ENCODE measurements at regions not wholly inside any gene's neighbourhood (a gene's known extent, or its start where the extent isn't known, plus 50 kb on each side); places are given as distances from the start of the nearest gene placed in this dataset.
"Not testable (repeated sequence)": the region's sequence is repeated elsewhere in the genome, so short reads cannot be mapped to it uniquely, and the experiment has no call there.

- no peak for DNase-seq
- no peak overlapping the region for H3K27ac Mint-ChIP-seq
- ChIA-PET POLR2A (no interaction called here), CTCF (no interaction called here)
- no peaks in the 10 kb centered on the region for H3K27me3 Mint-ChIP-seq (ENCODE audit: low read depth)
- no peak for ATAC-seq
- H3K4me1 Mint-ChIP-seq (ENCODE audit: low read depth): no peaks in the 10 kb centered on the region
- peaks cover 17% of the 10 kb centered on the region for H3K9me3 Mint-ChIP-seq (ENCODE audit: insufficient read depth)
- no peaks in the 10 kb centered on the region for H3K36me3 Mint-ChIP-seq (ENCODE audit: low read depth)
- no peak overlapping the region for H3K4me3 Mint-ChIP-seq
Observed at GRCh38 chr4:132691026-132691425, 458.1 kb upstream of the PCDH10 start.

DNA sequence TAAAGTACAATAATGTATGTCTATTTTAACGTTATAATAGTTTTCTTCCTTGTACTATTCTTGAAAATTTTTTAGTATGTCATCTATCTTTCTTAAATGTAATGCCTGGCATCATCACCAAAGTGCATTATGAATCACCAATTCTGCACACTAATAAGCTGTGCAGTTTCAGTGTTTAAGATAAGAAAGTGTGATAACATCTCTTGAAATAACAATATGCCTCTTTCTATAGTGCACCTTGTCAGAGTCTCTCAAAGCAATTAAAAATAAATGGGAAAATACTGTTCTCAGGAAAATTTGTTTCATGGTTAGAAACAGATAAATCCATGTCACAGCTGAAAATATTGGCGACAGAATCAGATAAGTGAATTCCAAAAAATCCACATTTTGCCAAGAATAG lies 457.4 kb upstream of the PCDH10 start:
- no peaks in the 10 kb centered on the region for H3K36me3 Mint-ChIP-seq (ENCODE audit: low read depth)
- CTCF ChIA-PET: no interaction called here
- DNase-seq (no peak), ATAC-seq (no peak)
- H3K4me3 Mint-ChIP-seq: no peak overlapping the region
- H3K4me1 Mint-ChIP-seq (ENCODE audit: low read depth): no peaks in the 10 kb centered on the region
- no peak overlapping the region for H3K27ac Mint-ChIP-seq
- POLR2A ChIA-PET: no interaction called here
- H3K9me3 Mint-ChIP-seq (ENCODE audit: insufficient read depth): peaks cover 17% of the 10 kb centered on the region
- H3K27me3 Mint-ChIP-seq (ENCODE audit: low read depth): no peaks in the 10 kb centered on the region

DNA sequence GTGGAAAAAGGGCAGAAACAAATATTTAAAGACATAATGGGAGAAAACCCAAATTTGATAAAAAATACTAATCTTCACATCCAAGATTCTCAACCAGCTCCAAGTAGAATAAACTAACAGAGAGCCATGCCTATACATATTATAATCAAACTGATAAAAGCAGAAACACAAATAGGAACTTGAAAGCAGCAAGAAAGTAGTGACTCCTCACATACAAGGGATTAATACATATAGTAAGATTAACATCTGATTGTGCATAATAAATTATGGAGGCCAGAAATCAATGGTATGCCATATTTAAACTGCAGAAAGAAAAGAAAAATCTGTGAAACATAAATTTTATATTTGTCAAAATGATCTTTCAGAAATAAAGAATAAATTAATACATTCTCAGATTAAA lies 454.3 kb upstream of the PCDH10 start:
- no peak for ATAC-seq
- H3K4me3 Mint-ChIP-seq: no peak overlapping the region
- H3K4me1 Mint-ChIP-seq (ENCODE audit: low read depth): no peaks in the 10 kb centered on the region
- H3K9me3 Mint-ChIP-seq (ENCODE audit: insufficient read depth): peaks cover 17% of the 10 kb centered on the region
- no peak for DNase-seq
- CTCF ChIA-PET: no interaction called here
- no peaks in the 10 kb centered on the region for H3K36me3 Mint-ChIP-seq (ENCODE audit: low read depth)
- POLR2A ChIA-PET: no interaction called here
- H3K27ac Mint-ChIP-seq: no peak overlapping the region
- no peaks in the 10 kb centered on the region for H3K27me3 Mint-ChIP-seq (ENCODE audit: low read depth)

DNA sequence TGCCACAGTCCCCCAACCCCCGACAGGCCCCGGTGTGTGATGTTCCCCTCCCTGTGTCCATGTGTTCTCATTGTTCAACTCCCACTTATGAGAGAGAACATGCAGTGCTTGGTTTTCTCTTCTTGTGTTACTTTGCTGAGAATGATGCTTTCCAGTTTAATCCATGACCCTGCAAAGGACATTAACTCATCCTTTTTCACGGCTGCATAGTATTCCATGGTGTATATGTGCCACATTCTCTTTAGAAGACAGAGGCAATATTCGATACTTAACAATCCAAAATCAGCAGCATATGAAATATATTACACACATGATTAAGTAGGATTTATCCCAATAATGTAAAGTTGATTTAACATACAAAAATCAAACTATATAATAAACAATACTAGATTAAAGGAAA lies 451.6 kb upstream of the PCDH10 start:
- H3K27me3 Mint-ChIP-seq (ENCODE audit: low read depth); H3K4me1 Mint-ChIP-seq (ENCODE audit: low read depth); CTCF ChIA-PET; DNase-seq; H3K4me3 Mint-ChIP-seq; H3K27ac Mint-ChIP-seq; H3K36me3 Mint-ChIP-seq (ENCODE audit: low read depth); POLR2A ChIA-PET; ATAC-seq: not testable (repeated sequence)
- H3K9me3 Mint-ChIP-seq (ENCODE audit: insufficient read depth): peaks cover 10% of the 10 kb centered on the region

DNA sequence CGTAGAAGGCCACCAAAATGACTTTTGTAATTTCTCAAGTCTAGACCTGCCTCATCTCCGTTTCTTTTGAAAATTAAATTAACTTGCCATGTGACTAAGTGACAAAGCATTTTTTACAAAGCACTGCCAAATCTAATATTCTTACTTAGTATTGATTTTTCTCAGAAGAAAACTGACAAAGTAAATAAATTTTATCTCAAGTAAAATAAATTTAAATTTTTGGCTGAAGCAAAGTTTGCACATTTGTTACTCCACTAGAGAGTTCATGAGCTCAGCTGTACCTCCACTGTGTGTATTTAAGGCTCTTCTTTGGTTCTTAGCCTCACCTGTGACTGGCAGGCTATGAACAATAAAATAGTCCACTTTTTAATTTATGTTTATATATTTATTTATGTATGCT lies 441.1 kb upstream of the PCDH10 start:
- DNase-seq (no peak), ATAC-seq (no peak)
- H3K36me3 Mint-ChIP-seq (ENCODE audit: low read depth): no peaks in the 10 kb centered on the region
- H3K4me3 Mint-ChIP-seq: no peak overlapping the region
- H3K27me3 Mint-ChIP-seq (ENCODE audit: low read depth): no peaks in the 10 kb centered on the region
- no peaks in the 10 kb centered on the region for H3K4me1 Mint-ChIP-seq (ENCODE audit: low read depth)
- CTCF ChIA-PET: no interaction called here
- POLR2A ChIA-PET: no interaction called here
- H3K9me3 Mint-ChIP-seq (ENCODE audit: insufficient read depth): no peaks in the 10 kb centered on the region
- H3K27ac Mint-ChIP-seq: no peak overlapping the region

DNA sequence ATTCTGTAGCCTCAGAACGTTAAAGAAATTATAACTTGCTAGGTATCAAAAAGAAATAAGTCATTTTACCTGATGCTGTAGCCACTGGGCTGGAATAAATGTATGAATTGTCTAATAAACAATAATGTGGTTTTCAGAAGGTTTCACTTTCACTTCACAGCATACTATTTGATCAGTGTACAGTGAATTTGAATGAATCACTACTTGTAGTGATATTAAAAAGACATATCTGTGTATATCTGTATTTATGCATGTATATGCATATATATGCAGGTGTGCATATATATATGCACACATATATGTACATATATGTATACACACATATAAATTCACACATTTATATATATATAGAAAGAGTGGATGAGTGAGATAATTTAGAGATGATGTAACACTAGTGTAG lies 440.0 kb upstream of the PCDH10 start:
- CTCF ChIA-PET: no interaction called here
- ATAC-seq (no peak), DNase-seq (no peak)
- H3K4me3 Mint-ChIP-seq: no peak overlapping the region
- H3K9me3 Mint-ChIP-seq (ENCODE audit: insufficient read depth): no peaks in the 10 kb centered on the region
- H3K27ac Mint-ChIP-seq: no peak overlapping the region
- H3K4me1 Mint-ChIP-seq (ENCODE audit: low read depth): no peaks in the 10 kb centered on the region
- no peaks in the 10 kb centered on the region for H3K36me3 Mint-ChIP-seq (ENCODE audit: low read depth)
- H3K27me3 Mint-ChIP-seq (ENCODE audit: low read depth): no peaks in the 10 kb centered on the region
- POLR2A ChIA-PET: no interaction called here

DNA sequence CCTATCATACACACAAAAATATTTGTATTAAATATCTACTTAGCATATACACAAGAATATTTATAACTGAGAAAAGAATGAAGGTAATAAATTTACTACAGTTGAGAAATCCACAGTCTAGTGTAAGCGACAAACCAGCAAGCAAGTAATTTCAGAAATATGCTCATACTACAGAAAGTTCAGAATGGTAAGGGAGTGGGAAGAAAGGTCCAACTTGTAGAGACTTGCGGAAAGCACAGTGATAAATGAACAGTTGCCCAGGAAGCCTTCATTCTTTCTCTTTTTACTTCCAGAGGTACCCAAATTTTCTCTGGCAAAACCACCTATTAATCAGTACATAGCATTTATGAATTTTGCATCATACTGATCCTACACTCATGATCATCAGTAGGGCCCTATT lies 438.1 kb upstream of the PCDH10 start:
- Mint-ChIP-seq H3K9me3 (ENCODE audit: insufficient read depth) (no peaks in the 10 kb centered on the region), H3K4me3 (no peak overlapping the region), H3K4me1 (ENCODE audit: low read depth) (no peaks in the 10 kb centered on the region), H3K27me3 (ENCODE audit: low read depth) (no peaks in the 10 kb centered on the region), H3K27ac (no peak overlapping the region), H3K36me3 (ENCODE audit: low read depth) (no peaks in the 10 kb centered on the region)
- ChIA-PET CTCF (no interaction called here), POLR2A (no interaction called here)
- ATAC-seq: no peak
- no peak for DNase-seq

DNA sequence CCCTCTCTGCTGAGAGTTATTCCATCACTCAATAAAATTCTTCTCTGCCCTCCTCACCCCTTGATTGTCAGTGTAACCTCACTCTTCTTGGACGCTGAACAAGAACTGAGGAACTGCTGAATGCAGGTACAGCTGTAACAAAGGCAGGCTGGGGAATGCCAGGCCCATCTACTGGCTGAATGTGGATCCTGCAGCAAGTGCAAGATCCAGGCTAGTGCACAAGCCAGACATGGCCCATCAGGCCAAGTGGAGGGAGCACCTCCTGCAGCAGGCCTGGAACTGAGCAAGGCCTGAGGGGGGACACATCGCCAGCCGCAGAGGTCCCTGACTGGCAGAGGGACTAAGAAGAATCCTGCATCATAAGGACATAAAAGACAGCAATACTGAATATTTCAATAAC lies 411.8 kb upstream of the PCDH10 start:
- Mint-ChIP-seq H3K4me3 (no peak overlapping the region), H3K9me3 (ENCODE audit: insufficient read depth) (no peaks in the 10 kb centered on the region), H3K27ac (no peak overlapping the region), H3K27me3 (ENCODE audit: low read depth) (no peaks in the 10 kb centered on the region), H3K4me1 (ENCODE audit: low read depth) (no peaks in the 10 kb centered on the region), H3K36me3 (ENCODE audit: low read depth) (no peaks in the 10 kb centered on the region)
- POLR2A ChIA-PET: no interaction called here
- DNase-seq: no peak
- ATAC-seq: no peak
- CTCF ChIA-PET: no interaction called here

DNA sequence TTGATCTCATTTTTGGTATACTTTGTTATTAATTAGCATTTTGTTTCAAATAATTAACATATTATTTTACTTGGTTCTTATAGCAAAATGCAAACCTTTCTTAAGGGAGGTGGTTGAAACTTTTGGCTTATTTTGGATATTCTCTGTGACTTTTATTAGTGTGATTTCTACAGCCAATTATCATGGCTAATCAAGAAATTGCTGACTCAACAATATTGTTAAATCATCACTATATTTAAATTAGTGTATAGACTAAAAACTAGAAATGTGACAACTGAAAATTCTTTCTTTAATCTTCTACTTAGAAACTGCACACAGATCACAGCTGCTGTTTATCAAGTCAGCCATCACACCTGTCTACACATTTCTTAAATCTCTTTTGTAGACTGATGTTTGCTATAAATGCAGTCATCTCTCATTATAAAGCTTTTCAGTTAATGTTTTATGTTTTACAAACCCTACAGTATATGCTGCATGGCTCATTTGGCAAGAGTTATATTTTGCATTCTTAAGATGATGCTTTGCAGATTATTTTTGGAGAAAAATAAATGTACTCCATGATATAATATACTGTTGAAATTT lies 389.8 kb upstream of the PCDH10 start:
- CTCF ChIA-PET: no interaction called here
- no peak for ATAC-seq

GRCh38 chr4:132763465-132763864 lies 385.6 kb upstream of the PCDH10 start:
- ATAC-seq: no peak
- Mint-ChIP-seq H3K36me3 (ENCODE audit: low read depth) (no peaks in the 10 kb centered on the region), H3K27me3 (ENCODE audit: low read depth) (no peaks in the 10 kb centered on the region), H3K4me1 (ENCODE audit: low read depth) (no peaks in the 10 kb centered on the region), H3K27ac (no peak overlapping the region), H3K9me3 (ENCODE audit: insufficient read depth) (no peaks in the 10 kb centered on the region), H3K4me3 (no peak overlapping the region)
- ChIA-PET CTCF (no interaction called here), POLR2A (no interaction called here)
- DNase-seq: no peak

More for the DNA sequence above, 389.8 kb upstream of the PCDH10 start:
- POLR2A ChIA-PET: no interaction called here
- Mint-ChIP-seq H3K4me1 (ENCODE audit: low read depth) (no peaks in the 10 kb centered on the region), H3K27ac (no peak overlapping the region), H3K9me3 (ENCODE audit: insufficient read depth) (no peaks in the 10 kb centered on the region), H3K4me3 (no peak overlapping the region), H3K36me3 (ENCODE audit: low read depth) (no peaks in the 10 kb centered on the region), H3K27me3 (ENCODE audit: low read depth) (no peaks in the 10 kb centered on the region)
- no peak for DNase-seq

DNA sequence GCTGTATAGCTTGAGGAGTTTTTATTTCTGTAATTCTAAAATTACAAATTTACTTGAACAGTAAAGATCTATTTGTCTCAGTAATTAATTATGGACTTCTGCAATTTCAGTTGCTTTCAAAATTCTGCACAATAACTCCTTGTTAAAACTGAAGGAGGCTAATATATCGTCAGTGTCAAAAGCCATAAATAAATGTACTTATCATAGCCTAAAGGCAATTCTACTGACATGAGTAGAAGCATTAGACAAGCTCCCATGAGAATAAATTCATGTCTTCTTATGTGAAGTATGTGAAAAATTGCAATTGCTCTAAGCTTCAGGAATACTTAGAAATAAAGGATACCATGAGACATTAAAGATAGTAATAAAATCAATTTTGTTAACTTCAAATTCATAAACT lies 381.2 kb upstream of the PCDH10 start:
- Mint-ChIP-seq H3K4me3 (no peak overlapping the region), H3K9me3 (ENCODE audit: insufficient read depth) (no peaks in the 10 kb centered on the region), H3K27me3 (ENCODE audit: low read depth) (no peaks in the 10 kb centered on the region), H3K27ac (no peak overlapping the region), H3K4me1 (ENCODE audit: low read depth) (no peaks in the 10 kb centered on the region), H3K36me3 (ENCODE audit: low read depth) (no peaks in the 10 kb centered on the region)
- ChIA-PET CTCF (no interaction called here), POLR2A (no interaction called here)
- no peak for ATAC-seq
- no peak for DNase-seq

DNA sequence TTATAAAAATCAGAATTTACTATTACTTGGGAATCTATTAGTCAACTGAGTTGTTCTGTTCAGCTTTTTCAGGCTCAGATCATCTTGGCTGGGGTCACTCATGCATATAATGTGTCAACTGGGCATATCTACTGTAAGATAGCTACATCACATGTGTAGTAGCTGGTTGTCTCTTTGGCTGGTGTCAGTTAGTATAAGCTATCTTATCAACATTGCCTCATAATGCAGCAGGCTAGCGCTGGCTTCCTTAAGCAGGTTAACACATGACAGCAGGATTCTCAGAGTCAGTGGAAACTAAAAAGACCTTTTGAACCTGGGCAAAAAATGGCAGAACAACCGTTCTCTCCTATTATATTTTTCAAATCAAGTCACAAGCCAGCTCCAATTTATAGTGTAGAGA lies 378.3 kb upstream of the PCDH10 start:
- POLR2A ChIA-PET: no interaction called here
- no peak overlapping the region for H3K4me3 Mint-ChIP-seq

GRCh38 chr4:132792310-132792709 lies 356.8 kb upstream of the PCDH10 start:
- Mint-ChIP-seq H3K36me3 (ENCODE audit: low read depth) (no peaks in the 10 kb centered on the region), H3K4me1 (ENCODE audit: low read depth) (no peaks in the 10 kb centered on the region), H3K9me3 (ENCODE audit: insufficient read depth) (peaks cover 14% of the 10 kb centered on the region), H3K27ac (no peak overlapping the region), H3K27me3 (ENCODE audit: low read depth) (no peaks in the 10 kb centered on the region), H3K4me3 (no peak overlapping the region)
- ChIA-PET POLR2A (no interaction called here), CTCF (no interaction called here)
- ATAC-seq (no peak), DNase-seq (no peak)

More for the DNA sequence above, 378.3 kb upstream of the PCDH10 start:
- no peaks in the 10 kb centered on the region for H3K36me3 Mint-ChIP-seq (ENCODE audit: low read depth)
- H3K27ac Mint-ChIP-seq: no peak overlapping the region
- no peaks in the 10 kb centered on the region for H3K4me1 Mint-ChIP-seq (ENCODE audit: low read depth)
- H3K9me3 Mint-ChIP-seq (ENCODE audit: insufficient read depth): no peaks in the 10 kb centered on the region
- CTCF ChIA-PET: no interaction called here
- no peaks in the 10 kb centered on the region for H3K27me3 Mint-ChIP-seq (ENCODE audit: low read depth)
- DNase-seq (no peak), ATAC-seq (no peak)

Measured in activated CD8-positive, alpha-beta T cell treated with anti-CD3 and anti-CD28 coated beads, Interleukin-2, amount 10 ng/mL, durations not matched to agents 7 days and 5 days (primary cell).